ENCODE measurements at regions not wholly inside any gene's neighbourhood (a gene's known extent, or its start where the extent isn't known, plus 50 kb on each side); places are given as distances from the start of the nearest gene placed in this dataset.

DNA sequence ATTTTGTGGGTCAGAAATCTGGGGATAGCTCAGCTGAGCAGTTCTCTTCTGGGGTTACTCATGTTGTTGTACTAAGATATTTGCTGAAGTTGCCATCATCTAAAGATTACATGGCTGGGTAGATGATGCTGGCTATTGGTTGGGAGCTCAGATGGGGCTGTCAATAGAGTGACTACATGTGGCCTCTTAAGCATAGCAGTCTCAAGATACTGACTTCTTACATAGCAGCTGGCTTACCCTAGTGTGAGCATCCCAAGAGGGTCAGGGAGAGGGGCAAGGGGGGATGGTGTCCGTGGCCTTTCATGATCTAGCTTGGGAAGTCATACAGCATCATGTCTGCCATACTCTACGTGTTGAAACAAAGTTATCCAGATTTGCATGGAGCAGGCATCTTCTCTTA is 90.1 kb upstream of the HMGA2 start:
- TF ChIP-seq, protein P1, sequence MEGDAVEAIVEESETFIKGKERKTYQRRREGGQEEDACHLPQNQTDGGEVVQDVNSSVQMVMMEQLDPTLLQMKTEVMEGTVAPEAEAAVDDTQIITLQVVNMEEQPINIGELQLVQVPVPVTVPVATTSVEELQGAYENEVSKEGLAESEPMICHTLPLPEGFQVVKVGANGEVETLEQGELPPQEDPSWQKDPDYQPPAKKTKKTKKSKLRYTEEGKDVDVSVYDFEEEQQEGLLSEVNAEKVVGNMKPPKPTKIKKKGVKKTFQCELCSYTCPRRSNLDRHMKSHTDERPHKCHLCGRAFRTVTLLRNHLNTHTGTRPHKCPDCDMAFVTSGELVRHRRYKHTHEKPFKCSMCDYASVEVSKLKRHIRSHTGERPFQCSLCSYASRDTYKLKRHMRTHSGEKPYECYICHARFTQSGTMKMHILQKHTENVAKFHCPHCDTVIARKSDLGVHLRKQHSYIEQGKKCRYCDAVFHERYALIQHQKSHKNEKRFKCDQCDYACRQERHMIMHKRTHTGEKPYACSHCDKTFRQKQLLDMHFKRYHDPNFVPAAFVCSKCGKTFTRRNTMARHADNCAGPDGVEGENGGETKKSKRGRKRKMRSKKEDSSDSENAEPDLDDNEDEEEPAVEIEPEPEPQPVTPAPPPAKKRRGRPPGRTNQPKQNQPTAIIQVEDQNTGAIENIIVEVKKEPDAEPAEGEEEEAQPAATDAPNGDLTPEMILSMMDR (IDR thresholded peaks at IDR 0.05; ENCODE audit: low read depth, low read length, missing input control): no peak
- TF ChIP-seq GABPA (IDR thresholded peaks at IDR 0.05 in 1 of 2, conservative IDR thresholded peaks at IDR 0.05 in 1 of 2): no peak
- TF ChIP-seq, protein P2, sequence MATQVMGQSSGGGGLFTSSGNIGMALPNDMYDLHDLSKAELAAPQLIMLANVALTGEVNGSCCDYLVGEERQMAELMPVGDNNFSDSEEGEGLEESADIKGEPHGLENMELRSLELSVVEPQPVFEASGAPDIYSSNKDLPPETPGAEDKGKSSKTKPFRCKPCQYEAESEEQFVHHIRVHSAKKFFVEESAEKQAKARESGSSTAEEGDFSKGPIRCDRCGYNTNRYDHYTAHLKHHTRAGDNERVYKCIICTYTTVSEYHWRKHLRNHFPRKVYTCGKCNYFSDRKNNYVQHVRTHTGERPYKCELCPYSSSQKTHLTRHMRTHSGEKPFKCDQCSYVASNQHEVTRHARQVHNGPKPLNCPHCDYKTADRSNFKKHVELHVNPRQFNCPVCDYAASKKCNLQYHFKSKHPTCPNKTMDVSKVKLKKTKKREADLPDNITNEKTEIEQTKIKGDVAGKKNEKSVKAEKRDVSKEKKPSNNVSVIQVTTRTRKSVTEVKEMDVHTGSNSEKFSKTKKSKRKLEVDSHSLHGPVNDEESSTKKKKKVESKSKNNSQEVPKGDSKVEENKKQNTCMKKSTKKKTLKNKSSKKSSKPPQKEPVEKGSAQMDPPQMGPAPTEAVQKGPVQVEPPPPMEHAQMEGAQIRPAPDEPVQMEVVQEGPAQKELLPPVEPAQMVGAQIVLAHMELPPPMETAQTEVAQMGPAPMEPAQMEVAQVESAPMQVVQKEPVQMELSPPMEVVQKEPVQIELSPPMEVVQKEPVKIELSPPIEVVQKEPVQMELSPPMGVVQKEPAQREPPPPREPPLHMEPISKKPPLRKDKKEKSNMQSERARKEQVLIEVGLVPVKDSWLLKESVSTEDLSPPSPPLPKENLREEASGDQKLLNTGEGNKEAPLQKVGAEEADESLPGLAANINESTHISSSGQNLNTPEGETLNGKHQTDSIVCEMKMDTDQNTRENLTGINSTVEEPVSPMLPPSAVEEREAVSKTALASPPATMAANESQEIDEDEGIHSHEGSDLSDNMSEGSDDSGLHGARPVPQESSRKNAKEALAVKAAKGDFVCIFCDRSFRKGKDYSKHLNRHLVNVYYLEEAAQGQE (IDR thresholded peaks at IDR 0.05): no peak
- TF ChIP-seq, protein P3, sequence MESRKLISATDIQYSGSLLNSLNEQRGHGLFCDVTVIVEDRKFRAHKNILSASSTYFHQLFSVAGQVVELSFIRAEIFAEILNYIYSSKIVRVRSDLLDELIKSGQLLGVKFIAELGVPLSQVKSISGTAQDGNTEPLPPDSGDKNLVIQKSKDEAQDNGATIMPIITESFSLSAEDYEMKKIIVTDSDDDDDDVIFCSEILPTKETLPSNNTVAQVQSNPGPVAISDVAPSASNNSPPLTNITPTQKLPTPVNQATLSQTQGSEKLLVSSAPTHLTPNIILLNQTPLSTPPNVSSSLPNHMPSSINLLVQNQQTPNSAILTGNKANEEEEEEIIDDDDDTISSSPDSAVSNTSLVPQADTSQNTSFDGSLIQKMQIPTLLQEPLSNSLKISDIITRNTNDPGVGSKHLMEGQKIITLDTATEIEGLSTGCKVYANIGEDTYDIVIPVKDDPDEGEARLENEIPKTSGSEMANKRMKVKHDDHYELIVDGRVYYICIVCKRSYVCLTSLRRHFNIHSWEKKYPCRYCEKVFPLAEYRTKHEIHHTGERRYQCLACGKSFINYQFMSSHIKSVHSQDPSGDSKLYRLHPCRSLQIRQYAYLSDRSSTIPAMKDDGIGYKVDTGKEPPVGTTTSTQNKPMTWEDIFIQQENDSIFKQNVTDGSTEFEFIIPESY (IDR thresholded peaks at IDR 0.05): no peak

All from liver (tissue), 3 donors.